MM.1S (cell line): ENCODE measurements at regions not wholly inside any gene's neighbourhood (a gene's known extent, or its start where the extent isn't known, plus 50 kb on each side); places are given as distances from the start of the nearest gene placed in this dataset.
"Not testable (repeated sequence)": the region's sequence is repeated elsewhere in the genome, so short reads cannot be mapped to it uniquely, and the experiment has no call there.

Source experiments
- EZH2 ChIP-seq: fragments of 300-600 bp; sonication (generic); optimal IDR thresholded peaks from 2 replicates; pipeline ENCODE3; 2017; ENCODE audit warnings: low read depth, mild to moderate bottlenecking, antibody characterized with exemption, low read length, mixed read lengths
- EZH2phosphoT487 ChIP-seq: fragments of 300-600 bp; sonication (generic); IDR thresholded peaks from 2 replicates; pipeline ENCODE4 v1.6.1; 2018; ENCODE audit warnings: antibody characterized with exemption, low read length
- TF ChIP-seq, protein P1 (sequence below): fragments of 300-600 bp; sonication (generic); IDR thresholded peaks from 2 replicates; pipeline ENCODE4 v1.5.1; 2016; ENCODE audit warnings: antibody characterized with exemption, low read length, mixed read lengths

DNA sequence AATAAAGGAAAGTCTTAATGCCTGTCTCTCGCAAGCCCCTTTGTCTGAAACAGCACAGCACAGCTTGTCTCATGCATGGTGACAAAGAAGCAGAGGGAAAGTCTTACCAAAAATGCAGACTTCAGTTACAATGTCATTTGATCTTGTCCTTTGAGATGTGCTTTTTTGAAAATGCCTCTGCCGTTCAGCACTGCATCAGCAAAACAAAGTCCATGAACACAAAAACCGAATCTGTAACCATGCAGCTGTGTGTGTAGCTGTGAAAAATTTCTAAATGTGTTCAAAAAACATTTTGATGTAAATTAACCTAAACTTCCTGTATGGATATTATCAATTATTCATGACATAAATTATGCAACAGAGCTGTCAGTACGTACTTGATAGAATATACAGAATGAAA, 391.9 kb upstream of the FRG2C start:
- TF ChIP-seq, protein P1, sequence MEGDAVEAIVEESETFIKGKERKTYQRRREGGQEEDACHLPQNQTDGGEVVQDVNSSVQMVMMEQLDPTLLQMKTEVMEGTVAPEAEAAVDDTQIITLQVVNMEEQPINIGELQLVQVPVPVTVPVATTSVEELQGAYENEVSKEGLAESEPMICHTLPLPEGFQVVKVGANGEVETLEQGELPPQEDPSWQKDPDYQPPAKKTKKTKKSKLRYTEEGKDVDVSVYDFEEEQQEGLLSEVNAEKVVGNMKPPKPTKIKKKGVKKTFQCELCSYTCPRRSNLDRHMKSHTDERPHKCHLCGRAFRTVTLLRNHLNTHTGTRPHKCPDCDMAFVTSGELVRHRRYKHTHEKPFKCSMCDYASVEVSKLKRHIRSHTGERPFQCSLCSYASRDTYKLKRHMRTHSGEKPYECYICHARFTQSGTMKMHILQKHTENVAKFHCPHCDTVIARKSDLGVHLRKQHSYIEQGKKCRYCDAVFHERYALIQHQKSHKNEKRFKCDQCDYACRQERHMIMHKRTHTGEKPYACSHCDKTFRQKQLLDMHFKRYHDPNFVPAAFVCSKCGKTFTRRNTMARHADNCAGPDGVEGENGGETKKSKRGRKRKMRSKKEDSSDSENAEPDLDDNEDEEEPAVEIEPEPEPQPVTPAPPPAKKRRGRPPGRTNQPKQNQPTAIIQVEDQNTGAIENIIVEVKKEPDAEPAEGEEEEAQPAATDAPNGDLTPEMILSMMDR: not testable (repeated sequence)
- not testable (repeated sequence) for TF ChIP-seq EZH2, EZH2phosphoT487
